Superior temporal gyrus (tissue), 1 donor: ENCODE measurements at regions not wholly inside any gene's neighbourhood (a gene's known extent, or its start where the extent isn't known, plus 50 kb on each side); places are given as distances from the start of the nearest gene placed in this dataset.

Experiments used
- DNase-seq: peaks from one replicate; pipeline ENCODE4 v3.0.0-alpha.2; 2016; ENCODE audit errors: extremely low spot score

DNA sequence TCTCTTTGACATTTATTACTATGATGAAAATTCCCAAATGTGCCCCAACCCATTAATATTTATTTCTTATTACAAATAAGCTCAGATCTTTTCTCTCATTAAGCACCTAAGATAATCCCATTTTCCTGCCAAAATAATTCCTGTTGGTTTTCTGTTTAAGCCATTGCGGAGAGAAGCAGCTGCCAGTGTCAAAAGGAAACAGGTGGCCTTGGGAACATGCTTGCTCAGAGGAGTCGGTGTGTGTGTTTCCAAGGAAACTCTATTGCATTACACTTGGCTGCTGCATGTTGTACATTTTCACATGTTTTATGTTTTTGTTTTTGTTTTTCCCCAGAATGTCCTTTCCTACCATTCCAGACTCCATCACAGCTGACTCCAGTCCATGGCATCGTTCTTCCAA, 56.4 kb downstream of the CD24 start:
- no peak for DNase-seq

GRCh38 chr6:106916891-106917290, 57.6 kb downstream of the CD24 start:
- no peak for DNase-seq

GRCh38 chr6:106913676-106914280, 60.8 kb downstream of the CD24 start:
- DNase-seq = no peak

DNA sequence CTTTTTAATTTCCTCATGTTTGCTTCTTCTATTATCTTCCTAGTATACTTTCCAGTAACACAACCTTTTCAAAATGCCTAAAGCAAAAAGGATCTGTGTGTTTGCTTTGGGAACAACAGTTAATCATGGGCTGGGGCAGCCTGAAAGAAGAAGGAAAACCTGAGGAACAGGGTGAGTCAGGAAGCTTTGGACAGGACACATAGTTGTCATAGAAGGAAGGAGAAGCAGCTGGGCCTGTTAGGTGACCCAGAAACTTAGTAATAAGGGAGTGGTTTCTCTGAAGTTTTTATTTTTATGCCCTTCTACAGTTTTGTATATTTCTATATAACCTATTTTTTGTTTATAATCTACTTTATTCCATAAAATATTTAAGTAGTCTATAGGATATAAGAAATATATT, 61.4 kb downstream of the CD24 start:
- DNase-seq = no peak

- DNase-seq = no peak
Observed at GRCh38 chr6:106912091-106912490, 62.4 kb downstream of the CD24 start.

GRCh38 chr6:106910999-106911949, 63.3 kb downstream of the CD24 start:
- DNase-seq = no peak

DNA sequence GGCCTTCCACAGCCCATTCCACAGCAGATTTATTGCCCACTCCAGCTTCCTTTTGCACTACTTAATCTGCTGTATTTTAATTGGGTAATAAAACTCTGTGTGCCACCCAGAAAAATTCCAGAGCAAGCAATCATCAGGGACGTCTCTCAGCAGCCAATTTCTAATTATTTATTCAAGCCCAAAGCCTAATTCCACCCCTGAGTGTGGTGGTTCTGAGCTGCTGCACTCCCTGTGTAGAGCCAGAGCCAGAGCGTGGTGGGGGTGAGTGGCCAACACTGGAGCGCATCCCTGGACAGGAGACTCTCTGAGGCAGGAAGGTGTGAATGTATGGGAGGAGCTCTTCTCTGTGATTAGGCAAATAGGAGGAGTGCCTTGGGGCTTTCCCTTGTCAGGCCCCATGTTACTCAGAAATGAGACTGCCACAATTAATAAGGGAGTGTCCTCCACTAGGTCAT, 66.1 kb downstream of the CD24 start:
- DNase-seq = no peak

- DNase-seq = no peak
Observed at GRCh38 chr6:106907754-106908153, 66.8 kb downstream of the CD24 start.

DNA sequence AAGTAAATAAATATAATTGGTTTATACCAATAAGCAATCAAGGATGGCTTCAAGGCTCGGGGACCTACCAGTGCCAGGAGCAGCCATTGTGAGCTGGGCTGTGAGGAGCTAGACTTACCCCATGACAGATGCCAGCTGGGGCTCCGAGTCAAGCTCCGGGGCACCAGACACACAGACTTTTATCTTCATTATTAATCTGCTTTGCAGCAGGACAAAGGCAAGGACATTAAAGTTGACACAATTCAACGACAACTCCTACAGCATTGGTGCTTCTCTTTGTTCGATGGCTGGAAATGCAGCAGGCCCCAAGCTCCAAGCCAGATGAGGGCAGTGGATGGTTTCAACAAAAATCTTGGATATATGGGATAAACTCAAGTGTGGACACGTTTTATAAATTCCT, 68.3 kb downstream of the CD24 start:
- no peak for DNase-seq

GRCh38 chr6:106903299-106903698, 71.2 kb downstream of the CD24 start:
- no peak for DNase-seq

DNA sequence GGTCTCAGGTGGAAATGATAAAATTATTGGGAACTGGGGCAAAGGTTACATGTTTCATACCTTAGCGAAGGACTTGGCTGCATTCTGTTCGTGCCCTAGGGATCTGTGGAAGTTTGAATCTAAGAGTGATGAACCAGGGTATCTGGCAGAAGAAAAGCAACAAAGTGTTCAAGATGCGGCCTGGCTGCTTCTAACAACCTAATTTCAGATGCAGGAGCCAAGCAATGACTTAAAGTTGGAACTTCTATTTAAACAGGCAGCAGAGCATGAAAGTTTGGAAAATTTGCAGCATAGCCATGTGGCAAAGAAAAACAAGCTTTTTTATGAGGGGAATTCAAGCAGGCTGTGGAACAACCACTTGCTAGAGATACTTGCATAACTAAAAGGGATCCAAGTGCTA, 73.5 kb downstream of the CD24 start:
- no peak for DNase-seq

- DNase-seq = no peak
Observed at GRCh38 chr6:106899697-106900096, 74.8 kb downstream of the CD24 start.

- no peak for DNase-seq
Observed at GRCh38 chr6:106897580-106897979, 76.9 kb downstream of the CD24 start.

DNA sequence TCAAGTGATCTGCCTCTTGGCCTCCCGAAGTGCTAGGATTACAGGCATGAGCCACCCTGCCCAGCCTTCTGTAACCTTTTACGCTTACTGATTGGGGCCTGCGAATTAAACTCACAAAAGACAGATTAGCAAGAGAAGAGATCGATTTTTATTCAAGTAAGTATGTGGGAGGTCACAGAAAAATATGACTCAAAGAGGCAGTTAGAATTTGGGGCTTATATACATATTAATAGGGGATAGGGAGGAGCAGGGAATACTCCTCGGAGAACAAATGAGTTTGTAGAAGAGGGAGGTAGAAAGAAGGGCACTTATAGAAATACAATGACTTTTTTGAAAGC, 78.9 kb downstream of the CD24 start:
- DNase-seq = no peak

DNA sequence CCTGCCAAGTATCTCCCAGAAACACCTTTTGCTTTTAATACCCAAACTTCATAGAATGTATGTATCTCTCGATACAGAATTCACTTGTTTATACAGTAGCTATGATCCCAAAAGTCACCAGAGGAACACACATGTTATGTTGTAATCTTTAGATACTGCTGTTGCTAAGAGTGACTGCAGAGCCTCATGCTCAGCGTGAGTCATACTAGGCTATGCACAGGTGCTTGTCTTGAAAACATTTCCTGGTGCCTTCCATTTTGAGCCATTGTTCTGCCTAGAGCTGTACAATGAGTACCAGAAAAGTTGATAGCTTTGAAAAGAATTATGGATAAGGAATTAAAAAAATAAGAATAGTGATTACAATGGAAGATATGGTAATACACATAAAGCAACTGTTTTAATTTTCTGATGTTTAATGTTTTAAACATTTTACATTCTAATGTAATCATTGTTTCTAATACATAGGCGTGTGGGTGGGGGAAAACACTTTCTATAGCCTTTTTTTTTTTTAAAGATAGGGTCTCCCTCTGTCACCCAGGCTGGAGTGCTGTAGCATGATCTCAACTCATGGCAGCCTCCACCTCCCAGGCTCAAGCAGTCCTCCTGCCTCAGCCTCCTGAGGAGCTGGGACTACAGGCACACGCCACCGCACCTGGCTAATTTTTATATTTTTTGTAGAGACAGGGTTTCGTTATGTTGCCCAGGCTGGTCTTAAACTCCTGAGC, 79.4 kb downstream of the CD24 start:
- no peak for DNase-seq

DNA sequence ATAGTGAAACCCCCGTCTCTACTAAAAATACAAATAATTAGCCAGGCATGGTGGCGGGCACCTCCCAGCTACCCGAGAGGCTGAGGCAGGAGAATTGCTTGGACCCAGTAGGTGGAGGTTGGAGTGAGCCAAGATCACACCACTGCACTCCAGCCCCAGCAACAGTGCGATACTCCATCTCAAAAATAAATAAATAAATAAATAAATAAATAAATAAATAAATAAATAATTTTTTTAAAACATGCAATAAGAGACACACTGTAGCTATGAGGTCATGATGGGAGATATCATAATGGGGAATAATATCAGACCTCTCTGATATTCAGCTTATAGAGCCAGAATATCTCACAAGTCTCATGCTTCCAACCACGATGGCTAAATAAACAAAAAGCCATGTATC, 82.3 kb downstream of the CD24 start:
- no peak for DNase-seq

DNA sequence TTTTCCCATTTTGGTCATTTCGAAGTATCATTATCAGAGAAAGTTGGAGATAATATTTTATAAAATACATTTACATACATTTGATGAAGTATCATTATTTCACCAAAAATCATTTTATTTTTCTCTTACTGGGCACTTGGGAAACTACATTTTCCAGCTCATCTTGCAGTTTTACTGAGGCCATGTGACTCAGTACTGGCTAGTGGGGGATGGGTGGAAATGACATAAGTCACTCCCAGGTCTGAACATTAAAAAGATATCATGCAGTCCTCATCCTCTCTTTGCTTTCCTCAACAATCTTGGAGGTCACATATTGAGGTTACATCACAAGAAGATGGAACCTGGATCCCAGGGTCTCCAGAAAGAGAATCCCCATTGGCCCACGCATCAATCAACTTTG, 84.1 kb downstream of the CD24 start:
- no peak for DNase-seq

DNA sequence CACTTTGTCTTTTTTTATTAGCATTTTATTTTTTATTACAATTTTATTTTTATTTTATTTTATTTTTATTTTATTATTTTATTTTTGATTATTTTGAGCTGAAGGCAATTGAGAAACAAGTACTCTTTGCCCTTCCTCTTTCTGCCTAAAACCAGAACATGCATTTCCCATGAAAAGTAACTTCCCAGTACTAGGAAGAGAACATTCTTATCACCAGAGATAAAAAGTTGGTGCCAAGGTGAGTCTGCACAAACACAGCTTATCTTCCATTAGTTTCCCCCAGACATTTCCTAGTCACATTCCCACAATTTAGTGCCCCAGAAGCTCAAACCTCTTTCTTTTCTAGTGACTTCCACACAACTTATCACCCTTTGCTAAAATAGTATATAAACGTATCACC, 84.8 kb downstream of the CD24 start:
- DNase-seq = no peak

DNA sequence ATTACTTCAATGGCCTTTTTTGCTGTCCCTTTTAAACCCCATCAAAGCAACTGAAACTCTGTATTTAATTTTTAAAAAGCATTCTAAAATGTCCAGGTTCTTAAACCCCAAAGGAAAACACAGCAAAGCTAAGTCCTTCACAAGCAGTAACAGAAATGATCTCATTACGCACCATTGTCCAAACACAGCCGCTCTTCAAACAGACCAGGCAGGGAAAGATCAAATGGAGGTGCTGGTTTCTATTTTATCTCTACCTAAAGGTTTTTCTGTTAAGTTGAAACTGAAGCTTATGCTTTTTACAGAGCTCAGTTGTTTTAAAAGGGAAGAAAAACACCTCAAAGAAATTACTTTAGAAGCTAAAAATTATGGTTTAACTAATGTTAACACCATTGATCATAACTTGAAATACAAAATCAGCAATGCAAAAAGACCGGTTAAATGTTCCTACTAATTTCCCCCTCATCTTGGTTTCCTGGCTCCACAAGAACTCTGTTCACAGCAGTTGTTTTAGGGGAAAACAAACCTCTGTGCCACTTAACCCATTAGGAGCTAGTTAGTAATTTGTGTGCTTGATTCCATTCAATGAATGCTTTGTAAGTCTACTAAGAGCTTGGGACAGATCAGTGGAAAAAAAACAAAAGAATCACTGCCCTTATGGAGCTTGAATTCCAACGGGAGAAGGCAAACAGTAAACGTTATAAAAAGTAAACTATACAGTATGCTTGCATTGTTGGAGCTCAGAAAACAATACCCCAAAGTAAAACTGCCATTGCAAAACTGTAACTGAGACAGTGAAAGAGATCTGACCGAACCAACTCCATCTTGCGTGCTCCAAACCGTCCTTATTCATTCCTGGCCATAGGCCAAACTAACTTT, 87.4 kb downstream of the CD24 start:
- DNase-seq = no peak

DNA sequence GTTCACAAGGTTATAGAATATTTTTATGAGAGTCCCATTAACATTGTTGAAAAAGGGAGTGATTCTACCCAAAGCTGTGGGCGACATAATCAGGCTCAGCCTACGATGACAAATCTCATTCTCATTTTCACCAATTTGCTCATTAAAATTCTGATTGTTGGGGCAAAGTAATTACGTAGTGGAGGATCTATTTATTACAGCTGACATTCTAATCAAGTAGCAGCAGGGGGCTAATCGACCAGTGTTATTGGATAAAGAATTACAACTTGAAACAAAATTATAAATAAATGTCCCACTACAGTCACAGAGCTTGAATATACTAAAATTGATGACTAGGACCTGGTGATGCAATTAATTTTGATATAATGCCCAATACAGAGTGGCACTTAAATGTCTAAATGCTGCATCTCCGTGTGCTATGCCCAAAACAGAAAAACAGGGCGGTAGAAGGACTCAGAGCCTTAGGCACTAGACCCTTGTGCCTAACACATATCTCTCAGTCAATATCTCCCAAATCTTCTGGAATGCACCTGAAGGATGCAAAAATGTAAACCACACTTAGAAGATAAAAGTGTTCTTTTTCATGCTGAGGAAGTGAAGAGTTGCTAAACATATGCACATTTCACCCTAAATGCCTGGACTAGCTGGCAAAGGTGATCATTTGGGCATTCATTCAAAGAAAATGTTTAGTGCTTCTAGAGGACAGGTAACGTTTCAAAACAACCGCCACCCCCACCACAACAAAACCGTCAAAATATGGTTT, 88.3 kb downstream of the CD24 start:
- no peak for DNase-seq

- DNase-seq = no peak
Observed at GRCh38 chr6:106885679-106886078, 88.8 kb downstream of the CD24 start.
